ENCODE measurements at regions not wholly inside any gene's neighbourhood (a gene's known extent, or its start where the extent isn't known, plus 50 kb on each side); places are given as distances from the start of the nearest gene placed in this dataset.

DNA sequence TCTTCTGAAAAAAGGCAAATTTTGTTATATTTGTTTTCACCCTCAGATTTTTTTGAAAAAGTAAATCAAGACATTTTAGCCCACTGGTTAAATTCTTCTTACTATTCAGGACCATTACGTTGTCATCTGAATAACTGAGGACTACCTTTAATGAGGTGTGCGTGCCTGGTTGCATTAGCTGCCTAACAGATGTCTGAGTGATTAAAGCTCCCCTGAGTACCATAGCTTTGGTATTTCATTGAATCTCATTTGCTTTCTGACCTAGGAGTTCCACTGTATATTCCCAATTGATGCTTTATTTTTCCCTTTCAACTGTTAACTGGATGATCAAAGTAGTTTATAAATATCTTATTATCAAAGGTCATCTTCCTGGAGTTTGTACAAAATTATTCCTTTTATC, 410.0 kb upstream of the SEMA3D start:
- TF ChIP-seq, protein P1, sequence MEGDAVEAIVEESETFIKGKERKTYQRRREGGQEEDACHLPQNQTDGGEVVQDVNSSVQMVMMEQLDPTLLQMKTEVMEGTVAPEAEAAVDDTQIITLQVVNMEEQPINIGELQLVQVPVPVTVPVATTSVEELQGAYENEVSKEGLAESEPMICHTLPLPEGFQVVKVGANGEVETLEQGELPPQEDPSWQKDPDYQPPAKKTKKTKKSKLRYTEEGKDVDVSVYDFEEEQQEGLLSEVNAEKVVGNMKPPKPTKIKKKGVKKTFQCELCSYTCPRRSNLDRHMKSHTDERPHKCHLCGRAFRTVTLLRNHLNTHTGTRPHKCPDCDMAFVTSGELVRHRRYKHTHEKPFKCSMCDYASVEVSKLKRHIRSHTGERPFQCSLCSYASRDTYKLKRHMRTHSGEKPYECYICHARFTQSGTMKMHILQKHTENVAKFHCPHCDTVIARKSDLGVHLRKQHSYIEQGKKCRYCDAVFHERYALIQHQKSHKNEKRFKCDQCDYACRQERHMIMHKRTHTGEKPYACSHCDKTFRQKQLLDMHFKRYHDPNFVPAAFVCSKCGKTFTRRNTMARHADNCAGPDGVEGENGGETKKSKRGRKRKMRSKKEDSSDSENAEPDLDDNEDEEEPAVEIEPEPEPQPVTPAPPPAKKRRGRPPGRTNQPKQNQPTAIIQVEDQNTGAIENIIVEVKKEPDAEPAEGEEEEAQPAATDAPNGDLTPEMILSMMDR (IDR thresholded peaks at IDR 0.05; ENCODE audit: low read depth, low read length, poor library complexity, severe bottlenecking) = no peak
- no peak for TF ChIP-seq EZH2phosphoT487 (IDR thresholded peaks at IDR 0.05; ENCODE audit: borderline replicate concordance, low read length)
